ENCODE measurements at regions not wholly inside any gene's neighbourhood (a gene's known extent, or its start where the extent isn't known, plus 50 kb on each side); places are given as distances from the start of the nearest gene placed in this dataset.

DNA sequence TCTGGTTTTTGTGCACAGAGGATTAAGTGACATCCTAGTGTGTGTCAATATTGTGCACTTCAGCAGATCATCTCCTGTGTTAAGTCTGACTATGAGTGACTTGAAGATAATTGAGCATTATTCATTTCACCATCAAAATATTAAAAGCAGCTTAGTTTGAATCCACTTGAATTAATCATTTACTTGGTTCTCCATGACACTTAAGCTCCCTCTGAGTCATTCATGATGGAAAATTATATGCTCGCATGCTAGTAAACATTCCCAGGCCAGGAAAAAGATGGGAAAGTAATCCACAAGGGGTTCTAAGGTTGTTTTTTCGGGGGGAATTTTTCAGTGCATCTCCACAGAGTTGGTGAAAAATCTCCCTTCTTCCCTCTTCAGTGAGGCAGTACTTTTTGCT, 97.2 kb upstream of the EOLA2 start:
- TF ChIP-seq, protein P1, sequence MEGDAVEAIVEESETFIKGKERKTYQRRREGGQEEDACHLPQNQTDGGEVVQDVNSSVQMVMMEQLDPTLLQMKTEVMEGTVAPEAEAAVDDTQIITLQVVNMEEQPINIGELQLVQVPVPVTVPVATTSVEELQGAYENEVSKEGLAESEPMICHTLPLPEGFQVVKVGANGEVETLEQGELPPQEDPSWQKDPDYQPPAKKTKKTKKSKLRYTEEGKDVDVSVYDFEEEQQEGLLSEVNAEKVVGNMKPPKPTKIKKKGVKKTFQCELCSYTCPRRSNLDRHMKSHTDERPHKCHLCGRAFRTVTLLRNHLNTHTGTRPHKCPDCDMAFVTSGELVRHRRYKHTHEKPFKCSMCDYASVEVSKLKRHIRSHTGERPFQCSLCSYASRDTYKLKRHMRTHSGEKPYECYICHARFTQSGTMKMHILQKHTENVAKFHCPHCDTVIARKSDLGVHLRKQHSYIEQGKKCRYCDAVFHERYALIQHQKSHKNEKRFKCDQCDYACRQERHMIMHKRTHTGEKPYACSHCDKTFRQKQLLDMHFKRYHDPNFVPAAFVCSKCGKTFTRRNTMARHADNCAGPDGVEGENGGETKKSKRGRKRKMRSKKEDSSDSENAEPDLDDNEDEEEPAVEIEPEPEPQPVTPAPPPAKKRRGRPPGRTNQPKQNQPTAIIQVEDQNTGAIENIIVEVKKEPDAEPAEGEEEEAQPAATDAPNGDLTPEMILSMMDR (IDR thresholded peaks at IDR 0.05; ENCODE audit: low read depth, low read length), result no peak

DNA sequence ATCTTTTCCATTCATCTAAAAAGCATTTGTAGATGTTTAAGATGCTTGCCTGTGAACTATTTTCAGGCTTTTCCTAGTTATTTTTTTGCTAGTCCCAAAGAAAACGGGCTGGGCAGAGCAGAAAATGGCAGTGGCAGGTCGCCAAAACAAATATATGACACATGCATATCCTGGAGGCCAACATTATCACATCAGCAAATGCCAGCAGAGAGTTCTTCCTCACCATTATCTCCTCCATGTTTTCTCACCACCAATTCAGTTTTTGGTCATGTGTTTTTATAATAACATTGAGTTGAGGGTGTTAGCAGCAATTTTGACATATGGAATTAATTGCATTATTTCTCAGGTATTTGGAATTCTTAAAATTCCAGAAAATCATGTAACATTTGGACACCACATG, 97.9 kb upstream of the EOLA2 start:
- H3K36me3 ChIP-seq, result no peaks in the 10 kb centered on the region
- H3K4me1 ChIP-seq, result no peaks in the 10 kb centered on the region
- TF ChIP-seq, protein P1 (IDR thresholded peaks at IDR 0.05; ENCODE audit: low read depth, low read length), result no peak
- H3K4me3 ChIP-seq (ENCODE audit: low read depth, low read length), result no peak overlapping the region
- H3K9me3 ChIP-seq, result no peaks in the 10 kb centered on the region
- no peak for DNase-seq
- H3K27me3 ChIP-seq, result no peaks in the 10 kb centered on the region

More for the DNA sequence above, 97.2 kb upstream of the EOLA2 start:
- DNase-seq, result no peak
- no peaks in the 10 kb centered on the region for H3K27me3 ChIP-seq
- no peaks in the 10 kb centered on the region for H3K36me3 ChIP-seq
- H3K9me3 ChIP-seq, result no peaks in the 10 kb centered on the region
- no peaks in the 10 kb centered on the region for H3K4me1 ChIP-seq
- H3K4me3 ChIP-seq (ENCODE audit: low read depth, low read length), result no peak overlapping the region

DNA sequence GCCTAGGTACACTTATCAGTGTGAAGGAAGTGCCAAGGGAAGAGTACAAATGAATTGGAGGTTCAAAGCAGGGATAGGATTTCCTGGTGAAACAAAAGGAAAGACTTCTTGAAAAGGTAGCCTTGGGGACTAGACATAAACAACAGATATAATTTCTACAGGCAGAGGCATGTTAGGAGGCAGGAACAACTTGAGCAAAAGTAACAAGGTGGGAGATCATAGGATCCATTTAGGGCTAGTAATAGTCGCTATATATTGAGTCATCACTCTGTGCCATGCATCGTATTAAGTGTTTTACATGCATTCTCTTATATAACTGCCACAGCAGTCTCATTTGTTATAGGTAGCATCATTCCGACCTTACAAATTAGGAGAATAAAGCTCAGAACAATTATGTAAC, 98.3 kb upstream of the EOLA2 start:
- no peaks in the 10 kb centered on the region for H3K27me3 ChIP-seq
- no peaks in the 10 kb centered on the region for H3K36me3 ChIP-seq
- TF ChIP-seq, protein P1 (IDR thresholded peaks at IDR 0.05; ENCODE audit: low read depth, low read length), result no peak
- no peaks in the 10 kb centered on the region for H3K9me3 ChIP-seq
- no peaks in the 10 kb centered on the region for H3K4me1 ChIP-seq
- H3K4me3 ChIP-seq (ENCODE audit: low read depth, low read length), result no peak overlapping the region
- no peak for DNase-seq

DNA sequence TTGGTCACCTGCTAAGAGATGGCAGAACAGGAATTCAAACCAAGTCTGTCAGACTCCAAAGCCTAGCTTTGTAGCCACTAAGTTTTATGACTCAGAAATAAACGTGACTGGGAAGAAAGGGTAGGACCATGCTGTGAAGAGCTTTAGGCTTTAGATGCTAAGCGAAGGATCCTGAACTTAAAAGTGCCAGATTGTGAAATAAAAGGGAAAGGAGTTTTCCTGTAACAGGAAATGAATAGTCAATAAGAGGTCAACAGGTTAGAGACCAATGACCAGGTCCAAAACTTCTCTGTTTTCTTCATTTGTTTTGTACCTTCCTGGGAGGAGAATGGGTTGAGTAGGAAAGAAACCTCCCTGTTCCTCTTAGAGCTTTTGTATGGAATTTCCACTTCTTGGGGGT, 98.8 kb upstream of the EOLA2 start:
- Histone ChIP-seq H3K36me3 (no peaks in the 10 kb centered on the region), H3K27me3 (no peaks in the 10 kb centered on the region), H3K4me3 (ENCODE audit: low read depth, low read length) (no peak overlapping the region), H3K9me3 (no peaks in the 10 kb centered on the region), H3K4me1 (no peaks in the 10 kb centered on the region)
- TF ChIP-seq, protein P1 (IDR thresholded peaks at IDR 0.05; ENCODE audit: low read depth, low read length), result no peak
- DNase-seq, result no peak

DNA sequence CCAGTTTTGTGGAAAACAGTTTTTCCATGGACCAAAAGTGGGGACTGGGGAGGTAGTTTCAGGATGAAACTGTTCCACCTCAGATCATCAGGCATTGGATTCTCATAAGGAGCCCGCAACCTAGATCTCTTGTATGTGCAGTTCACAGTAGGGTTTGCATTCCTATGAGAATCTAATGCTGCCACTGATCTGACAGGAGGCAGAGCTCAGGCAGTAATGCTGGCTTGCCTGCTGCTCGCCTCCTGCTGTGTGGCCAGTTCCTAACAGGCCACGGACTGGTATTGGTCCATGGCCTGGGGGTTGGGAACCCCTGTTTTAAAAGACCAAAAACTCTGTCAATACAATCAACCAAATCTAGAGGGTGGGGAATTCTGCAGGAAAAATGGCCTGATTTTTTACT, 100.0 kb upstream of the EOLA2 start:
- H3K9me3 ChIP-seq, result no peaks in the 10 kb centered on the region
- DNase-seq, result no peak
- H3K4me1 ChIP-seq, result no peaks in the 10 kb centered on the region
- no peaks in the 10 kb centered on the region for H3K27me3 ChIP-seq
- no peak overlapping the region for H3K4me3 ChIP-seq (ENCODE audit: low read depth, low read length)
- TF ChIP-seq, protein P1 (IDR thresholded peaks at IDR 0.05; ENCODE audit: low read depth, low read length), result no peak
- no peaks in the 10 kb centered on the region for H3K36me3 ChIP-seq

DNA sequence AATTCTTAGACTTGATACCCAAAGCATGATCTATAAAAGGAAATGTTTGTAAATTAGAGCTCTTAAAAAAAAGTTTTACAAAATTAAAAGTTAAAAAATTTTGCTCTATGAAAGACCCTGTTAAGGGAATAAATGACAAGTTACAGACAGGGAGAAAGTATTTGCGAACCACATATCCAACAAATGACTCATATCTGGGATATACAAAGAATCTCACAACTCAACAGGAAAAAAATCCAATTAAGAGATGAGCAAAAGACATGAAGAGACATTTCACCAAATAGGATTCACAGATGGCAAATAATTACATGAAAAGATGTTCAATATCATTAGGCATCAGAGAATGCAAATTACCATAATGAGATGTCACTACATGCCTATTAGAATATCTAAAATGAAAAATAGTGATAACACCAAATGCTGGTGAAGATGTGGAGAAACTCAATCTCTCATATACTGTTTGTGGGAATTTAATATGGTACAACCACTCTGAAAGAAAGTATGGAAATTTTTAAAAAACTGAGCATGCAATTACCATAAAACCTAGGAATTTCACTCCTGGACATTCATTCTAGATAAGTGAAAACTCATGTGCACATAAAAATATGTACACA, 100.8 kb upstream of the EOLA2 start:
- no peaks in the 10 kb centered on the region for H3K9me3 ChIP-seq
- no peak overlapping the region for H3K4me3 ChIP-seq (ENCODE audit: low read depth, low read length)
- no peaks in the 10 kb centered on the region for H3K36me3 ChIP-seq
- TF ChIP-seq, protein P1 (IDR thresholded peaks at IDR 0.05; ENCODE audit: low read depth, low read length), result no peak
- DNase-seq, result no peak
- H3K27me3 ChIP-seq, result no peaks in the 10 kb centered on the region
- no peaks in the 10 kb centered on the region for H3K4me1 ChIP-seq
